Chondrocyte (in vitro differentiated cells): ENCODE measurements at regions not wholly inside any gene's neighbourhood (a gene's known extent, or its start where the extent isn't known, plus 50 kb on each side); places are given as distances from the start of the nearest gene placed in this dataset.

ENCODE experiments used
- DNase-seq: peaks from one replicate; pipeline ENCODE4 v3.0.0; 2021; ENCODE audit warnings: mixed read lengths, low spot score
- H3K27ac Mint-ChIP-seq: one replicate; pipeline ENCODE4 v1.8.0; 2021; ENCODE audit warnings: mild to moderate bottlenecking, moderate library complexity, mixed read lengths; ENCODE audit not compliant: unreplicated experiment
- H3K27me3 Mint-ChIP-seq: 2 replicates; pipeline ENCODE4 v1.8.0; 2021; ENCODE audit warnings: low read depth, mixed read lengths
- H3K36me3 Mint-ChIP-seq: 2 replicates; pipeline ENCODE4 v1.8.0; 2021; ENCODE audit warnings: low read depth, mixed read lengths
- H3K4me1 Mint-ChIP-seq: 2 replicates; pipeline ENCODE4 v1.8.0; 2021; ENCODE audit warnings: low read depth, mild to moderate bottlenecking, mixed read lengths
- H3K4me3 Mint-ChIP-seq: one replicate; pipeline ENCODE4 v1.8.0; 2021; ENCODE audit warnings: mild to moderate bottlenecking, moderate library complexity, mixed read lengths; ENCODE audit not compliant: unreplicated experiment
- H3K9me3 Mint-ChIP-seq: 2 replicates; pipeline ENCODE4 v1.8.0; 2021; ENCODE audit warnings: low read depth, mixed read lengths
- TF ChIP-seq, protein P1 (sequence below): fragments of 200-600 bp; sonication (generic); IDR thresholded peaks from 2 replicates; pipeline ENCODE4 v1.5.0; 2021; ENCODE audit warnings: antibody characterized with exemption, mild to moderate bottlenecking, moderate library complexity

- Mint-ChIP-seq H3K27ac (no peak overlapping the region), H3K4me3 (no peak overlapping the region), H3K9me3 (peaks cover 9% of the 10 kb centered on the region), H3K27me3 (no peaks in the 10 kb centered on the region), H3K36me3 (peaks cover 6% of the 10 kb centered on the region), H3K4me1 (peaks cover 42% of the 10 kb centered on the region)
- no peak for DNase-seq
- TF ChIP-seq, protein P1, sequence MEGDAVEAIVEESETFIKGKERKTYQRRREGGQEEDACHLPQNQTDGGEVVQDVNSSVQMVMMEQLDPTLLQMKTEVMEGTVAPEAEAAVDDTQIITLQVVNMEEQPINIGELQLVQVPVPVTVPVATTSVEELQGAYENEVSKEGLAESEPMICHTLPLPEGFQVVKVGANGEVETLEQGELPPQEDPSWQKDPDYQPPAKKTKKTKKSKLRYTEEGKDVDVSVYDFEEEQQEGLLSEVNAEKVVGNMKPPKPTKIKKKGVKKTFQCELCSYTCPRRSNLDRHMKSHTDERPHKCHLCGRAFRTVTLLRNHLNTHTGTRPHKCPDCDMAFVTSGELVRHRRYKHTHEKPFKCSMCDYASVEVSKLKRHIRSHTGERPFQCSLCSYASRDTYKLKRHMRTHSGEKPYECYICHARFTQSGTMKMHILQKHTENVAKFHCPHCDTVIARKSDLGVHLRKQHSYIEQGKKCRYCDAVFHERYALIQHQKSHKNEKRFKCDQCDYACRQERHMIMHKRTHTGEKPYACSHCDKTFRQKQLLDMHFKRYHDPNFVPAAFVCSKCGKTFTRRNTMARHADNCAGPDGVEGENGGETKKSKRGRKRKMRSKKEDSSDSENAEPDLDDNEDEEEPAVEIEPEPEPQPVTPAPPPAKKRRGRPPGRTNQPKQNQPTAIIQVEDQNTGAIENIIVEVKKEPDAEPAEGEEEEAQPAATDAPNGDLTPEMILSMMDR: no peak
These were observed 466.0 kb upstream of the TNP1 start for GRCh38 chr2:217325816-217326215.

DNA sequence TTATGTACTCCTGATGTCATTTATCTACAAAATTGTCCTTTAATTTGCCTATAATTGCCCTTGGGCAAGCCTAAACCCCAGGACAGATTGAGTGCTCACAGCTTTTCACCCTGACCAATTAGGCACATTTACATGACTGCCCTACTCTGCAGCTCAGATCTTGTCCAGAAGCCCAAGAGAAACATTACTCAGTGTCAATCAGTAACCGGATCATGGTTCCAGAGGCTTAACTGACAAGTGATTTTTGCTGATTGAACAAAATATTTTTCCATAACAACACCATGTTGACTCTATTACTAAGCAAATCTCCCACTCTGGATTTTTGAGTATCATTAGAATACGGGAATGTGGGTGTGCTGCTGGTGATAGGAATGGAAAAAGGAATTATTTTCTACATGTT is 465.4 kb upstream of the TNP1 start:
- H3K27me3 Mint-ChIP-seq: no peaks in the 10 kb centered on the region
- H3K4me3 Mint-ChIP-seq: no peak overlapping the region
- H3K9me3 Mint-ChIP-seq: peaks cover 9% of the 10 kb centered on the region
- no peak overlapping the region for H3K27ac Mint-ChIP-seq
- peaks cover 6% of the 10 kb centered on the region for H3K36me3 Mint-ChIP-seq
- no peak for DNase-seq
- TF ChIP-seq, protein P1: no peak
- peaks cover 37% of the 10 kb centered on the region for H3K4me1 Mint-ChIP-seq

GRCh38 chr2:217316743-217317142 is 456.9 kb upstream of the TNP1 start:
- no peak overlapping the region for H3K4me3 Mint-ChIP-seq
- H3K36me3 Mint-ChIP-seq: peaks cover 2% of the 10 kb centered on the region
- H3K27ac Mint-ChIP-seq: no peak overlapping the region
- TF ChIP-seq, protein P1: no peak
- peaks cover 9% of the 10 kb centered on the region for H3K9me3 Mint-ChIP-seq
- peaks cover 10% of the 10 kb centered on the region for H3K4me1 Mint-ChIP-seq
- no peak for DNase-seq
- H3K27me3 Mint-ChIP-seq: no peaks in the 10 kb centered on the region

- DNase-seq: no peak
- no peak overlapping the region for H3K27ac Mint-ChIP-seq
- no peak overlapping the region for H3K4me3 Mint-ChIP-seq
- TF ChIP-seq, protein P1: no peak
- H3K4me1 Mint-ChIP-seq: peaks cover 10% of the 10 kb centered on the region
- no peaks in the 10 kb centered on the region for H3K27me3 Mint-ChIP-seq
- peaks cover 4% of the 10 kb centered on the region for H3K36me3 Mint-ChIP-seq
- peaks cover 9% of the 10 kb centered on the region for H3K9me3 Mint-ChIP-seq
These were observed 454.2 kb upstream of the TNP1 start for GRCh38 chr2:217314021-217314460.

DNA sequence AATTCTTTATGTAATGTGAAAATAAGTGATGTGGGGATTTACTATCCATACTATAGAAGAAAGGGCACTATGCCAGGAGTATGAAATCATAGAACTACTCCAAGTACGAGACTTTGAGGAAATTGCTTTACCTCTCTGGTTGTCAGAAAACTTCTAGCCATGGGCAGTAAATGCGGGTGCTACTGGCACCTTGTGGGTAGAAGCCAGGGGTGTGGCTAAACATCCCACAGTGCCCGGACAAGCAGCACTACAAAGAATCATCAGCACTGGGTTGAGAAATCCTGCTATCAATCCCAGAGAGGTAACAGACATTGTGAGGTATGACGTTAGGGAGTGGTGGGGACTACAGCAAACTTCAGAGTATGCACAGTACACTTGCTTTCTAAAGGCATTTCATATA is 453.5 kb upstream of the TNP1 start:
- Mint-ChIP-seq H3K36me3 (peaks cover 4% of the 10 kb centered on the region), H3K4me1 (peaks cover 10% of the 10 kb centered on the region), H3K4me3 (no peak overlapping the region), H3K9me3 (peaks cover 9% of the 10 kb centered on the region), H3K27me3 (no peaks in the 10 kb centered on the region), H3K27ac (no peak overlapping the region)
- DNase-seq: no peak
- TF ChIP-seq, protein P1: no peak
